SK-N-SH (cell line): ENCODE measurements at regions not wholly inside any gene's neighbourhood (a gene's known extent, or its start where the extent isn't known, plus 50 kb on each side); places are given as distances from the start of the nearest gene placed in this dataset.

Experiments used
- CTCF ChIA-PET: fragments of 300-600, 350-600 bp; formaldehyde crosslinking; extraction: SDS; loops from one replicate; lab custom pipeline; 2021; lab: Yijun Ruan, JAX
- POLR2A ChIA-PET: fragments of 350-600 bp; sonication (Branson Sonifier 250); formaldehyde crosslinking; extraction: SDS; loops from one replicate; lab custom pipeline; 2020; ENCODE audit warnings: antibody characterized with exemption, inconsistent platforms; lab: Yijun Ruan, JAX
- DNase-seq: peaks from one replicate; pipeline ENCODE4 v3.0.0; 2012
- H2AFZ ChIP-seq: fragments of 200-600 bp; sonication (generic); 2 replicates; pipeline ENCODE4 v1.8.1; 2016; ENCODE audit warnings: antibody characterized with exemption, mild to moderate bottlenecking, low read depth
- H3F3A ChIP-seq: fragments of 200-600 bp; sonication (generic); replicated peaks from 2 replicates; pipeline ENCODE3; 2016; ENCODE audit warnings: antibody characterized with exemption, mild to moderate bottlenecking; ENCODE audit not compliant: insufficient read depth
- H3K27ac ChIP-seq, 2 experiments: fragments of 200-500 bp in 1 of 2; fragments of 200-600 bp in 1 of 2; sonication (Bioruptor generic) in 1 of 2; sonication (generic), shearing (Covaris generic) in 1 of 2; 2 replicates each; pipeline versions ENCODE4 v1.5.1 to v1.6.1; 2014 to 2016; ENCODE audit warnings: low read depth in 2 of 2, inconsistent platforms in 1 of 2, low read length in 1 of 2, mild to moderate bottlenecking in 1 of 2, mixed read lengths in 1 of 2
- H3K27me3 ChIP-seq: fragments of 200-600 bp; sonication (generic), shearing (Covaris generic); 2 replicates; pipeline ENCODE4 v1.6.1; 2016; ENCODE audit warnings: mixed run types; ENCODE audit not compliant: insufficient read depth
- H3K36me3 ChIP-seq, 2 experiments: fragments of 200-500 bp in 1 of 2; fragments of 200-600 bp in 1 of 2; sonication (Bioruptor generic) in 1 of 2; sonication (generic) in 1 of 2; replicated peaks in 1 of 2; 2 replicates each; pipeline versions ENCODE3 to v1.5.1; 2014 to 2016; ENCODE audit warnings: low read length in 1 of 2, mild to moderate bottlenecking in 1 of 2; ENCODE audit not compliant: insufficient read depth in 2 of 2, control insufficient read depth in 1 of 2
- H3K4me1 ChIP-seq, 2 experiments: fragments of 200-500 bp in 1 of 2; fragments of 200-600 bp in 1 of 2; sonication (Bioruptor generic) in 1 of 2; sonication (generic), shearing (Covaris generic) in 1 of 2; 2 replicates each; pipeline versions ENCODE4 v1.5.1 to v1.6.1; 2014 to 2016; ENCODE audit warnings: low read depth in 1 of 2, low read length in 1 of 2, mixed run types in 1 of 2; ENCODE audit not compliant: insufficient read depth in 2 of 2, control insufficient read depth in 1 of 2
- H3K4me2 ChIP-seq: fragments of 200-600 bp; sonication (generic), shearing (Covaris generic); 2 replicates; pipeline ENCODE4 v1.6.1; 2017; ENCODE audit warnings: mixed run types
- H3K4me3 ChIP-seq, 2 experiments: fragments of 200-500 bp in 1 of 2; fragments of 200-600 bp in 1 of 2; sonication (Bioruptor generic) in 1 of 2; sonication (generic), shearing (Covaris generic) in 1 of 2; 2 replicates each; pipeline versions ENCODE4 v1.5.1 to v1.8.1; 2014 to 2016; ENCODE audit warnings: low read depth in 2 of 2, inconsistent platforms in 1 of 2, low read length in 1 of 2, mild to moderate bottlenecking in 1 of 2, mixed read lengths in 1 of 2, moderate library complexity in 1 of 2
- H3K79me2 ChIP-seq: fragments of 200-600 bp; sonication (generic); 2 replicates; pipeline ENCODE4 v1.8.1; 2017; ENCODE audit warnings: mild to moderate bottlenecking; ENCODE audit not compliant: insufficient read depth
- H3K9ac ChIP-seq: fragments of 200-600 bp; sonication (generic); 2 replicates; pipeline ENCODE4 v1.6.1; 2017; ENCODE audit warnings: mixed run types
- H3K9me2 ChIP-seq: fragments of 200-600 bp; sonication (generic); 2 replicates; pipeline ENCODE4 v1.6.1; 2017; ENCODE audit warnings: mixed run types
- H3K9me3 ChIP-seq: fragments of 200-600 bp; sonication (generic); 2 replicates; pipeline ENCODE4 v1.6.1; 2017; ENCODE audit warnings: mixed run types, mild to moderate bottlenecking, moderate library complexity
- H4K20me1 ChIP-seq: fragments of 200-600 bp; sonication (generic); 2 replicates; pipeline ENCODE4 v1.6.1; 2017; ENCODE audit warnings: mild to moderate bottlenecking, mixed run types; ENCODE audit not compliant: insufficient read depth
- MAX ChIP-seq: IDR thresholded peaks from 2 replicates; pipeline ENCODE4 v1.4.0; 2012; ENCODE audit warnings: low read depth
- PBX3 ChIP-seq: IDR thresholded peaks from 2 replicates; pipeline ENCODE4; 2012
- REST ChIP-seq: IDR thresholded peaks from 2 replicates; pipeline ENCODE4 v1.6.1; 2012; ENCODE audit warnings: mild to moderate bottlenecking, low read depth, low read length, moderate library complexity
- WGBS: methylation state at CpG from one replicate; pipeline ENCODE4 v1.1.6; 2017; ENCODE audit warnings: low lambda C conversion rate; 5-methylcytosine and 5-hydroxymethylcytosine counted together

- H3K27me3 ChIP-seq = no peaks in the 10 kb centered on the region
- CTCF ChIA-PET = no interaction called here
- no peak for DNase-seq
Measured at GRCh38 chr13:40232311-40233040, 434.0 kb downstream of the FOXO1 start.

More at GRCh38 chr13:40232311-40233040, 434.0 kb downstream of the FOXO1 start:
- 94% methylated on average over 3 of the region's 3 CpGs for WGBS
- POLR2A ChIA-PET = interaction anchor here (0.6 kb wide), 1 partner anchor 86 kb away, joined by 3 read pairs; no protein-coding TSS in a partner anchor
- no peak overlapping the region for H3K27ac ChIP-seq
- H3K9me2 ChIP-seq = no peaks in the 10 kb centered on the region
- H3K79me2 ChIP-seq = no peaks in the 10 kb centered on the region
- H3K4me3 ChIP-seq = no peak overlapping the region
- H3K9ac ChIP-seq = no peak overlapping the region
- TF ChIP-seq PBX3 (no peak), MAX (no peak), REST (no peak)
- H4K20me1 ChIP-seq = no peaks in the 10 kb centered on the region
- H2AFZ ChIP-seq = no peak overlapping the region
- no peak overlapping the region for H3K4me2 ChIP-seq
- peaks cover 14% of the 10 kb centered on the region for H3F3A ChIP-seq
- H3K36me3 ChIP-seq = no peaks in the 10 kb centered on the region
- H3K9me3 ChIP-seq = no peaks in the 10 kb centered on the region
- H3K4me1 ChIP-seq = no peaks in the 10 kb centered on the region; a peak in 2 of 4 replicates
